SK-N-SH treated with all-trans-retinoic acid at 6 μM for 48 hours (cell line): ENCODE measurements at regions not wholly inside any gene's neighbourhood (a gene's known extent, or its start where the extent isn't known, plus 50 kb on each side); places are given as distances from the start of the nearest gene placed in this dataset.

ENCODE experiments used
- ARNTL ChIP-seq: fragments of 450-650 bp; formaldehyde crosslinking; IDR thresholded peaks from 2 replicates; pipeline ENCODE4 v1.5.0; 2020; ENCODE audit warnings: low read depth, mild to moderate bottlenecking, moderate library complexity, borderline replicate concordance
- ESRRG ChIP-seq: fragments of 250-450 bp; sonication (Bioruptor Pico); IDR thresholded peaks from 2 replicates; pipeline ENCODE4 v1.6.1; 2021; ENCODE audit warnings: mild to moderate bottlenecking
- GLIS3 ChIP-seq: fragments of 250-450 bp; sonication (Bioruptor Pico); IDR thresholded peaks from 2 replicates; pipeline ENCODE4 v1.5.0; 2020; ENCODE audit warnings: mild to moderate bottlenecking, moderate library complexity
- TOX ChIP-seq: fragments of 250-450 bp; sonication (Bioruptor Pico); IDR thresholded peaks from 2 replicates; pipeline ENCODE4 v1.8.0; 2021; ENCODE audit warnings: mild to moderate bottlenecking, moderate library complexity, borderline replicate concordance
- ZFP30 ChIP-seq: fragments of 450-650 bp; formaldehyde crosslinking; IDR thresholded peaks from 2 replicates; pipeline ENCODE4 v1.5.0; 2022; ENCODE audit warnings: mild to moderate bottlenecking, moderate library complexity
- TF ChIP-seq, protein P1 (sequence below): fragments of 250-450 bp; sonication (Bioruptor Pico); IDR thresholded peaks from 2 replicates; pipeline ENCODE4 v1.5.1; 2021; ENCODE audit warnings: mild to moderate bottlenecking, moderate library complexity

DNA sequence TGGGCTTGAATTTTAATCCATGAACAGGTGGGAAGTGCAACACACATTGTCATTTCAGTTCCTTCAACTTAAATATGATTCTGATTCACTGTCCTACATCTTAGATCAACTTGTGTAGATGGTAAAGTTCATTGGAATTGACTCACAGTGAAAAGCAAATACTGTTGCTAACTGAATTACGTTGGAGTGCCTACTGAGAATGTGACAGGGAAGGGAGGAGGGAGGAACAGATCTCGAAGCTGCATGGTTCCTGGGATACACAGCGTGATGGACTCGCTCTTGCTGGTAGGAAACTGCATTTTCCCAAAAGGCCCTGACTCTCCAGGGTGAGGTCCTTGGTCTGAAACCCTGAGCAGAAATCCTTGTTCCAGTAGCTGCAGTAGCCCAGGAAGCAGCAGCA lies 284.2 kb downstream of the USP46 start:
- TF ChIP-seq TOX (CRISPR knock-in tag) (no peak), ESRRG (CRISPR knock-in tag) (no peak), ZFP30 (no peak), ARNTL (CRISPR knock-in tag) (no peak), GLIS3 (CRISPR knock-in tag) (no peak)
- TF ChIP-seq, protein P1, sequence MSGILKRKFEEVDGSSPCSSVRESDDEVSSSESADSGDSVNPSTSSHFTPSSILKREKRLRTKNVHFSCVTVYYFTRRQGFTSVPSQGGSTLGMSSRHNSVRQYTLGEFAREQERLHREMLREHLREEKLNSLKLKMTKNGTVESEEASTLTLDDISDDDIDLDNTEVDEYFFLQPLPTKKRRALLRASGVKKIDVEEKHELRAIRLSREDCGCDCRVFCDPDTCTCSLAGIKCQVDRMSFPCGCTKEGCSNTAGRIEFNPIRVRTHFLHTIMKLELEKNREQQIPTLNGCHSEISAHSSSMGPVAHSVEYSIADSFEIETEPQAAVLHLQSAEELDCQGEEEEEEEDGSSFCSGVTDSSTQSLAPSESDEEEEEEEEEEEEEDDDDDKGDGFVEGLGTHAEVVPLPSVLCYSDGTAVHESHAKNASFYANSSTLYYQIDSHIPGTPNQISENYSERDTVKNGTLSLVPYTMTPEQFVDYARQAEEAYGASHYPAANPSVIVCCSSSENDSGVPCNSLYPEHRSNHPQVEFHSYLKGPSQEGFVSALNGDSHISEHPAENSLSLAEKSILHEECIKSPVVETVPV: no peak
